Islet precursor cell (in vitro differentiated cells): ENCODE measurements at regions not wholly inside any gene's neighbourhood (a gene's known extent, or its start where the extent isn't known, plus 50 kb on each side); places are given as distances from the start of the nearest gene placed in this dataset.
"Not testable (repeated sequence)": the region's sequence is repeated elsewhere in the genome, so short reads cannot be mapped to it uniquely, and the experiment has no call there.

Experiments used
- DNase-seq: peaks from one replicate; pipeline ENCODE4 v3.0.0-alpha.2; 2018

DNA sequence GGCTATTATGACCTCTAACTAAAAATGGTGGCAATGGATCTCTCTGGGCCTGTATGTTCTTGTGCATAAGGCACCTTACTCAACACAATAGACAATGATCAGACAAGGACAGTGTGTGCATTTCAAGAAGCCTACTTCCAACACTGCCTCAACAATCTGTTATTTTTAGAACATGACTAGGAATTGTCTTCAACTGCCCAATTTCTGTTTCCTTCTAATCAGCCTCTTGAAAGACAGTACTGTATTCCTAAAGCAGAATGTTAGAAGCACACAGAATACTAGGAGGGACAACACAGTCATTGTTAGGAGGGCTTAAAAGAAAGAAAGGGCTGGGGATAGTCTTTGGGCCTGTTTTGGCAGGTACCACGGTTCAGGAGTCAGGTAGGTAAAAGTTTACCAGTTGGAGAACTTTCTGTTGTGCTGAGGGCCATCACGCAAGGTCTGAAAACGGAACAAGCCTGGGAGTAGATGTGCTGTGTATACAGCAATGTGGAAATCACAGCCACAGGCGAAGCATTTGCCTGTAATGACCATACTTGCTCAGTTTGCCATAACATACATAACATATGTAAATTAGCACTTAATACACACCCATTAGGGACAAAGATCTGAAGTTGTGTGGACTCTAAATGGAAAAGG is 100.8 kb upstream of the ATXN3L start:
- DNase-seq: no peak

DNA sequence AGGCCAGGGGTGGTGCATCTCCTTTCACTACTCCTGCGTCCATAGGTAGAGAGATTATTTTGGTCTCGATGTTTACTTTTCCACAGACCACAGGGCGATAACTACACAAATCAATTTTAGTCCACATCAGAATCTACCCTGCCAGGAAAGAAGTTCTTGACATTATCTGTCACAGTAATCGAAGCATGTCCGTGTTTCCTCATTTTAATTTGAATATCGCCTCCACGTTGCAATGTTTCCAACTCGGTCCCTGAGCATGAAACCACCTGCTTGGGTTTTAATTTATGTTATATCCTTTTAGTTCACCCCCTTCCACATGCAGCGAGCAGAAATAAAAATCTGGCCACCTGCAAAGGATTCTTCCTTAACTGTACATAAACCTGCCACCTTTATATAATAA is 100.1 kb upstream of the ATXN3L start:
- no peak for DNase-seq

DNA sequence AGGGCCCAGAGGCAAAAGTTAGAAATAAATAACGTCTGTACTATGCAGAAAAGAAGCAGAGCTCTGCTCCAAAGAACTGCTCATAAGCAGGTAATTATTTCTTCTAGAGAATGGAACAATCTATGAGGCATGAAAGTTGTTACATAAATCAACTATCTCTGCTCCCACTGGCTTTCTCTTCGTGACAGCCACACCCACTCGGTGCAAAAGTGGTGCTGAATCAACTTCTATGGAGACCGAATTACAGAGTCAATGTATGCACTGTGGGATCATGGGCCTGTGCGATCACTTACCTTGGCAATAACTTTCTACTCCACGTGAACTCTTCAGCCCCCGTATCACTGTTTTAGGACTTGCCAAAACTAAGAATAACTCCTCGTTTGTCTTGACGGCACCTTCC is 99.4 kb upstream of the ATXN3L start:
- DNase-seq: no peak

DNA sequence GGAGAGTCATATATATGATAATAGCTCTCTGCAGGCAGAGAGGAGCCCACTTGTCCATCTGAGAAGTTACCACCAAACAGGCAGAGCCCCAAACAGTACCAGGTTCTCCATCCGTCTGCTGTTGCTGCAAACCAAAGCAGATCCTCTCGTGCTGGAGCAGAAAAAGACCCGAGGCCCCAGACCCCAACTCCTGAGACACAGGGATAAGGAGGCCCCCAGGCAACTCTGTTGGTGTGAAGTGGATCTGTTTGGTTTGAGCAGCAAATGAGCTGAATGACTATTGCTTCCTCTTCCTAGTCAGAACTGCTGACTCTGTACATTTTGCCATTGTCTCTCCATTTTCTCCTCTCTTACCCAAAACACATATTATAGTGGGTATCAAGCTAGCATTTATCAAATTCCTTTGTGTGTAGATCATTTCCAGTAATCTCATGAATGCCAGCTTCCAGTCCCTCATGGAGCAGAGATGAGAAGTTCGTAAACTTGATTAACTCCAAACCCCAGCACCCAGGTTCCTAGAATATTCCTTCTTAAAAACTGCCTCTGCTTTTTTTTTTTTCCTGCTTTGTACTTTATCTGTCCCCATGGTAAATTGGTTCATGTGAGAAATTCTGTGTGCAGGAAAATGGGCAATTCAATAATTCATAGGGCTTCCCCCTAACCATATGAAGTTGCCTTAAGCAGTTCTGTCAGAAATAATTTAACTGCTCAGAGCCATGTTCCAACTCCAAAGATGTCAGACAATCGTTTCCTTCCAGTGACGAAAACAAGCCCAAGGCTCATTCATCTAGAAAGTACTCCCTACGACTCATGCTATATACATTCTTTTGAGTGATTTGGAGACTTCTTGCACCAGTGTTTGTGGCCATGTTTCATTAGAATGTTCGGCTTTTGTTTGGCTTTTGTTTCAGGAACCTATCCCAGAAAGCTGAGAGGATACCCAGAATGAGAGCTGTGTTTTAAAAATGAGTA is 98.6 kb upstream of the ATXN3L start:
- peak; percentile 64 for DNase-seq

DNA sequence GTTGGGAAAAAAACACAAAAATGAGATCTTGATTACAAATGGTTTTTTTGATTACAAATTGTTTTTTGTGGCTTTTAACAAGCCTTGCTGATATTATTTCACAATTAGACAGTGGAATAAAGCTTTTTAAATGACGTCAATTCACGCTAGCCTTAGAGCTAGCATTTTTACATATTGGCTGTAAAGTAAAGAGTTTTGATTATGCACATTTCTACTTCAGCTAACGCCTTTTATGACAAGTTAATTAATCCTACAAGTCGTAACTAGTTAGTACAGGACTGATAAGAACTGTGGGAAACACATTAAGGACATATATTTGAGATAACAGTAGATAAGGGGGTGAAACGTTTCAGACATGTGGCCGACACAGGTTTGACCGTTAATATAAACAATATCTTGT is 95.7 kb upstream of the ATXN3L start:
- DNase-seq: no peak

DNA sequence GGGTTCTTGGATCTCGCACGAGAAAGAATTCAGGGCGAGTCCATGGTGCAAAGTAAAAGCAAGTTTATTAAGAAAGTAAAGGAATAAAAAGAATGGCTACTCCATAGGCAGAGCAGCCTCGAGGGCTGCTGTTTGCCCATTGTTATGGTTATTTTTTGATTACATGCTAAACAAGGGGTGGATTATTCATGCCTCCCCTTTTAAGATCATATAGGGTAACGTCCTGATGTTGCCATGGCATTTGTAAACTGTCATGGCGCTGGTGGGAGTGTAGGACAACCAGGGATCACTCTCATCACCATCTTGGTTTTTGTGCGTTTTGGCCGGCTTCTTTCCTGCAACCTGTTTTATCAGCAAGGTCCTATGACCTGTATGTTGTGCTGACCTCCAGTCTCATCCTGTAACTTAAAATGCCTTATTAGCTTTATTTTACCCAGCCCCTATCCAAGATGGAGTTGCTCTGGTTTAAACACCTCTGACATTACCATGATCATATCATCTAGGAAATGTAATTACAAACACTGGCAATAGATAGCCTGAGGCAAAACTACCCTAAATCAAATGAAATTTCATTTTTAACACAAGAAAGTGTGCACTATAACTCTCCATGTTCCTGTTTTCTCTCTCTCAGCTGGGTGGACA is 94.3 kb upstream of the ATXN3L start:
- DNase-seq: no peak

DNA sequence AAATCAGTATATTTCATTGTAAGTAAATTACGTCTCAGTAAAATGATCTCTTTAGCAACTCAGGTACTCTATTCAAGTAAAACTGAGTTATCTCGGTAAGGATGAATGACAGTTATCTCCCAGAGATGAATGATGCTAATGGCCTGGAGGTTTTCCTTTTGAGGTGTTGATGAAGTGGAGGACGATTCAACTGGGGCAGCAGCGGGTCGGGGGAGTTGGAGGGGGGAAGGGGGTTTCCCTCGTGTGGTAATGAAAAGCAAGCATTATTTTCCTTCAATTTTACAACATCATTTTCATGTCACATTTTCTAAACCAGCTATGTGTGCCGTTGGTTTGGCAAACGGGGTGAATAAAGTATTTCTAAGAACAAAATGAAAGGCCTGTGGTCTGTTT is 92.4 kb upstream of the ATXN3L start:
- no peak for DNase-seq

DNA sequence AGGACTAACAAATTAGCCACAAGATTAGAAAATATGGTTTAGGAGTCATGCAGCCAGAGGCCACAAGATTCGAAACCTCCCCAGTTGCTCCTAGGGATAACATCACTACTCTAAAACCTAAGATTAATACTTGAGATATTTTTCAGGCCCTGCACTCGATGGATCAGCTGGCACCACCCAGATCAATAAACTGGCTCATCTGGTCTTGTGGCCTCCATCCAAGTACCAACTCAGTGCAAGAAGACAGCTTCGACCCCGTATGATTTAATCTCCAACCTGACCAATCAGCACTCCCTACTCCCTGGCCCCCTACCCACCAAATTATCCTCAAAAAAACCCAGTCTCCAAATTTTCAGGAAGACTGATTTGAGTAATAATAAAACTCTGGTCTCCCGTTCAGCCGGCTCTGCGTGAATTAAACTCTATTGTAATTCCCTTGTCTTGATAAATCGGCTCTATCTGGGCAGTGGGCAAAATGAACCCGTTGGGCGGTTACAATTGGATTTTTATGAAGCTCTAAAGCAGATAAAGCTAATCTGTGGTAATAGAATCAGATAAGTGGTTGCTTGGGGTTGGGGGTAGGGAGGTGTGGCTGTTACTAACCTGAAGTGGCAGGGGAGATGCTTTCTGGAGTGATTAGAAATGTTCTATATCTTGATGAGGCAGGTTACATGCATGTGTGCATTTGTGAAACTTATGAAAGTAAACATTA is 91.8 kb upstream of the ATXN3L start:
- no peak for DNase-seq

DNA sequence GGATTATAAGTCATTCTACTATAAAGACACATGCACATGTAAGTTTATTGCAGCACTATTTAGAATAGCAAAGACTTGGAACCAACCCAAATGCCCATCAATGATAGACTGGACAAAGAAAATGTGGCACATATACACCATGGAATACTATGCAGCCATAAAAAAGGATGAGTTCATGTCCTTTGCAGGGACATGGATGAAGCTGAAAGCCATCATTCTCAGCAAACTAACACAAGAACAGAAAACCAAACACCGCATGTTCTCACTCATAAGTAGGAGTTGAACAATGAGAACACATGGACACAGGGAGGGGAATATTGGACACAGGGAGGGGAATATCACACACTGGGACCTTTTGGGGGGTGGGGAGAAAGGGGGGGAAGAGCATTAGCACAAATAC is 88.7 kb upstream of the ATXN3L start:
- not testable (repeated sequence) for DNase-seq

DNA sequence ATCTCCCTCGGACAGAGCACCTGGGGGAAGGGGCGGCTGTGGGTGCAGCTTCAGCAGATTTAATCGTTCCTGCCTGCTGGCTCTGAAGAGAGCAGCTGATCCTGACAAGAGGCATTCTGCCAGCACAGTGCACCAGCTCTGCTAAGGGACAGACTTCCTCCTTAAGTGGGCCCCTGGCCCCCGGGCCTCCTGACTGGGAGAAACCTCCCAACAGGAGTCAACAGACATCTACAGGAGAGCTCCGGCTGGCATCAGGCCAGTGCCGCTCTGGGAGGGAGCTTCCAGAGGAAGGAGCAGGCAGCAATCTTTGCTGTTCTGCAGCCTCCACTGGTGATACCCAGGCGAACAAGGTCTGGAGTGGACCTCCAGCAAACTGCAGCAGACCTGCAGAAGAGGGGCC is 84.9 kb upstream of the ATXN3L start:
- peak; percentile 63 for DNase-seq

DNA sequence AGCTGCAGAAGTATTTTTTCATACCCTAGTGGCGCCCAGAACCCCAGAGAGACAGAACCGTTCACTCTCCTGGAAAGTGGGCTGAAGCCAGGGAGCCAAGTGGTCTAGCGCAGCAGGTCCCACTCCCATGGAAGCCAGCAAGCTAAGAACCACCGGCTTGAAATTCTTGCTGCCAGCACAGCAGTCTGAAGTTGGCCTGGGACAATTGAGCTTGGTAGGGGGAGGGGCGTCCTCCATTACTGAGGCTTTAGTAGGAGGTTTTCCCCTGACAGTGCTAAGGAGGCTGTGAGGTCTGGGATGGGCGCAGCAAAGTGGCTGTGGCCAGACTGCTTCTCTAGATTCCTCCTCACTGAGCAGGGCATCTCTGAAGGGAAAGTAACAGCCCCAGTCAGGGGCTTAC is 84.5 kb upstream of the ATXN3L start:
- peak; percentile 59 for DNase-seq

DNA sequence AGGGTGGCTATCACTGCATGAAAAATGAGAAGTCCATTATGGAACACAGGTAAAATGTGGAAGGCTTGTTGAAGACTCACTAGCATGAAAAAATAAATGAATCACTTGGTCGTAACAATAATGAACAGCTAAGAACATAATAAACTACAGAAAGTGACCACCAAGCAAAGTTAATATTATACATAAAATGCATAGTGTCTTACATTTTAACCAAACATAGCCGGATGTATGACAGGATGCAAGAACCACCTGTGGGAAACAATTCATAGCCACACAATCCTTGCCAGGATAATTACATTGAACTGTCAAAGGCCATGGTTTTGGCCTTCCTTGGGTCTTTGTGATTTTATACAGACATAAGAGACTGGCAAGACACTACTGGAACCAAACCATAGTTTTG is 81.9 kb upstream of the ATXN3L start:
- DNase-seq: no peak

DNA sequence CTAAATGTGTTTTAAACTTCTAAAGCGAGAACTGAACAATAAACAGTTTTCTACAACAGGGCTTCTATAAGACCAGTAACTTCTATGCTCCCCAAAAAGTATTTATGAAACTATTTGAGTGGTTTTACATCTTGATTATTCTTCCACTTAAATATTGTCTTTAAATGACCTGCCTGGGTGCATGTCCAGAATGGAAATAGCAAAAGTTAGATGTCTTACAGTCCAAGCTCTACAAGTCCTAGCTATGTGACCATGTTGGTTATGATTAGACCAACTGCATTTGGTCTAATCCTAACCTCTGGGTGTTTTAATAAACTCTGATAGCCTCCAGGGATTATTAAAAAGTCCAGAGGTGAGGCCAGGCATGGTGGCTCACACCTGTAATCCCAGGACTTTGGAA is 79.0 kb upstream of the ATXN3L start:
- DNase-seq: no peak

DNA sequence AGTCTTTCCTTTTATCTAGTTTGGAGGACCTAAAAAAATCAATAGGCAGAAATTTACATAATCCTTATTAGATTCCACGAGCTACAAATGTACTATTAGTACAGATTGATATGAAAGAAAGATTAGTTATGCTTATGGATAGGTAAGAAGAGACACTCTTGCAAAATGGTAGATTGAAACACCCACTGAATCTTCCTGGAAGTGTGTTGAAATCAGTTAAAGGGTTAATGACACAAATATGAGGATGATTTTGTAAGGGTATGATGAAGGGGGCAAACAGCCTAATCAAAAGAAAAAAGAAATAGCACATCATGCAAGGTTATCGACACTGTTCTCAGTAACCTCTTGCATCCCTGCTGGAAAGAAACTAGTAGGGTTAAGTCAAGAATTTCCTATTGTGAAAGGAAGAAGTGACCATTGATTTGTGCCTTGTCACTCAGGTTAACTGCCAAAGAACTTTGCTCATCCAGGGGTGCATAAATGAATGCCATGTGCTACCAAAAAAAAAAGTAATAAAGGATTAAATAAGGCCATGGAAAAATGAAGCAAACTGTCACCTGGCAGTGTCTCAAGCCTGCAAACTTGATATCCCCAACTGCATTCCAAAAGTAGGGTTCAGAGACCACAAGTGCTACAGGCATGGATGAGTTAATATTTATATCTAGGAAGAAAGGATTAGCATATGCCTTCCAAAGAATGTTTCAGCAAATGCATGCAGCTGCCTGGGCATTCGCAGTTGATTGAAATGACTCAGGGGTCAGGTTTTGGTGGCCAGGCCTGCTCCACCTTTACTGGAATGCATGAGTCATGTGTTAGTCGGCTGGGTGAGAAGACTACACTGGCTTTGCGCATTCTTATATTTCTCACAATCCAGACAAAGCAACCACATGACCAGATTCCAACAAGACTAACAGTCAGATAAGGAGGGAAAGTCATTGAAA is 78.3 kb upstream of the ATXN3L start:
- DNase-seq: peak; percentile 98

DNA sequence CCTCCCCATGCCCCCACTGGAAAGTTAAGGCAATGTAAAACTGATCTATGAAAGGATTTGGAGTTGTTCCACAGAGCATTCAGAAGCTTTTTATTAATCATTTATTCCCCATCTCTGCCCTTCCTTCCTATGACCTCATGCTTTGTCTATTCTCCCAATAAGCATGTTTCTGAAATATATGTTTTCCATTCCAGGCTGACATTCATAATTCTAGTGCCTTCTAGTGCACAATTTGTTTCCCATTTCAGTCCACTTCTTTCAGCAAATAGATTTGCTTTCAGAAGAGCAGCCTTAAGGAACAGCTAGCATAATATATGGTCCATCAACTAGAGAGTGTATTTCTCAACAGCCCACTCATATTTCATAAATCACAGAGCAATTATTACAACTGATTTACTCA is 77.1 kb upstream of the ATXN3L start:
- no peak for DNase-seq

DNA sequence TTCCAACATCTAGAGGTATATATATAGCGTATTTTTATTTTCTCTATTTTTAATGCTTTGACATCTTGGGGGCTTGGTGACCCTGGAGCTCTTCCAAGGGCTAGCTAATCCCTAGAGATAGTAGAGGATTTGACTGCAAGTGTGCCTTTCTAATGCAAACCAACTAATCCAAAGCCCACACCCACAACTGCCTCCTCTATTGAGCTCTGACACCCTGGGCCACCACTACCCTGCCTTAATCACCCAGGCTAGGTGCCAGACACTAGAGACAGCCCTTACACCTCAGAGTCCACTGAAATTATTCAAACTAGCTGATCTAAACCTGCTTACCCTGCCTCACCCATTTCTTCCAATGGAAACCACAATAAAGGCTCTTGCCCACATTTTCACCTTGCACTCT is 69.6 kb upstream of the ATXN3L start:
- no peak for DNase-seq

DNA sequence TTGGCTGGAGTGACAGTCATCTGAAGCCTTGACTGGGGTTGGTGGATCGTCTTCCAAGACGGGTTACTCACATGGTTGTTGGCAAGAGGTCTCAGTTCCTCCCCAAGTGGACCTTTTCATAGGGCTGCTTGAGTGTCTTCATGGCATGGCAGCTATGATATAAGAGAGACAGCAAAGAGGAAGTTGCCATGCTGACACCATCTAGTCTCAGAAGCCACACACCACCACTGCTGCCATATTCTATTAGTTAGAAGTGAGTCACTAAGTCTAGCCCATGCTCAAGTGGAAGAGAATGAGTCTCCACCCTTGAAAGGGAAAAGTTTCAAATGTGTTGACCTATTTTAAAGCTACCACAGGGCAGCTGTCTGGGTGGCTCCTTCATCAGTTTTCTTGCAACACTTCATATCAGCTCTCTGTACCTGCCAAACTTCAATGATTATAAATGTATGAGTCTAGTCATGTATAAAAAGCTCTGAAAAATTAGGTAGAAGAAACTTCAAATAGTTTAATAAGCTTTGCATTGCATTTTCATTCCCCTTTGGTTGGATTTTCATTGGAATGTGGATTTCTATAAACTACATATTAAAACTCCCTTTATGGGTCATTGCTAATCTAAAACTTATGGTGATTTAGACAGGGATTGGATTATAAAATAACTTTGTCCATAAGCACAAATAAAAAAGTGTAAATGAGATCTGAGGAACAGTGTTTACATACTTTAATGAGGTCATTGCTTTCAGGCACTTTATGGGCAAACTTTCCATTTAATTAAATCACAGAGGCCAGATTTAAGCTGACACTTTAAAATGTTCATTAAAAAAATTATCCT is 68.0 kb upstream of the ATXN3L start:
- no peak for DNase-seq

DNA sequence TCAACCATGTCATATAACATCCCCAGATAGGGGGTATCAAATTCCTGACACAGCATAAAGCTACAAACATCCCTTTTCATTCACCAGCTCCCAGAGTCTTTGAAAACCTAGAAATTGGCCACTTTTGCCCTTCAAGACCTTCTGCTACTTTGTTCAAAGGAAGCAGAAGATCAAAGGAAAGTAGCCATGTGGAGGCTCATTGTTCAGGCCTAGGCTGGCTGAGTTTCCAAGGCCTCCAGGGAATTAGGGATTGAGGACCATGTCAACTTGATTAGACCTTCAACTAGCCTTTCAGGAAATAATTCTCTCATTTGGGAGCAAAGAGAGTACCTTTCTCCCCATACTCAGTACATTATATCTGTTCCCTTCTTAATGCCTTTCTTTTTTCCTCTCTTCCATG is 66.8 kb upstream of the ATXN3L start:
- no peak for DNase-seq

DNA sequence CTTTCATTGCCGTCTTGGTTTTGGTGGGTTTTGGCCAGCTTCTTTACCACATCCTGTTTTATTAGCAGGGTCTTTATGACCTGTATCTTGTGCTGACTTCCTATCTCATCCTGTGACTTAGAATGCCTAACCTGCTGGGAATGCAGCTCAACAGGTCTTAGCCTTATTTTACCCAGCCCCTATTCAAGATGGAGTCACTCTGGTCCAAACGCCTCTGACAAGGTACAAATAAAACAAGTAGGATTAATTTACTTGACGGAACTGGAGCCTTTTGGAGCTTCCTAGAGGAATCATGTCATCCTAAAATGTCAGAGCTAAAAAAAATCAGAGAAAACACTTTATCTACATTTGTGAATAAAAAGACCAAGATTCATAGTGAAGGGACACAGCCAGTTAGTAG is 66.2 kb upstream of the ATXN3L start:
- DNase-seq: no peak

DNA sequence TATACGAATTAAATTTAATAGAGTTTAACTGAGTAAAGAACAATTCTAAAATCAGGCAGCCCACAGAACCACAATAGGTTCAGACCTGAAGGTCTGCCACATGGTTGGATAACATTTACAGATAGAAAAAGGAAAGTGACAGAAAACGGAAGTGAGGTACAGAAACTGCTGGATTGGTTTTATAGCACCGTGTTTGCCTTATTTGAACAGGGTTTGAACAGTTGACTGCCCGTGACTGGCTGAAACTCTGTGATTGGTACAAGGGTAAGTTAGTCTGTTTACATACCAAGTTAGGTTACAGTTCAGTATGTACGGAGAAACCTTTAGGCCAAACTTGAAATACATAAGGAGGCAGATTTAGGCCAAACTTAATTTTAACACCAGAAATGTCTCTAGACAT is 64.1 kb upstream of the ATXN3L start:
- DNase-seq: no peak

DNA sequence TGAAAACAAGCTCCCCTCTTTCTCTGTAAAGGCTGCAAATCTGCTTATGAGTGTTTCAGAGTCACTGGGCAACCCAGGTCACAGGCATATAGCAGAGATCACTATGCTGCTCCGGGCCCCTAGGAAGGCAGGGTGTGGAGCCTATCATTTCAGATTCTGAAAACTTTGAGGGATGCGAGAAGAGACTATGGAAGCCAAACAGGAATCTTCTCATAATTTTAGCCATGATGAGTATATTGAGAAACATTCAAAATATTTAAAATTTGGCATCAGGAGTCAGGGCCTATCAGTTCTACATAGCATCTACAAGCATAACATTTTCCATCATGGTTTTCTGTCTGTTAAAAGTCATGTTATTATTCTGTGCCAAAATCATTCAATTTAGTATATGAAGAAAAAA is 61.7 kb upstream of the ATXN3L start:
- no peak for DNase-seq
